22Rv1 (cell line): ENCODE measurements at regions not wholly inside any gene's neighbourhood (a gene's known extent, or its start where the extent isn't known, plus 50 kb on each side); places are given as distances from the start of the nearest gene placed in this dataset.

Source experiments
- H3K27ac ChIP-seq: fragments of 450-650 bp; 2 replicates; pipeline ENCODE4 v1.5.1; 2017
- CTCF ChIP-seq: fragments of 450-650 bp; IDR thresholded peaks from 2 replicates; pipeline ENCODE4 v1.5.1; 2017; ENCODE audit warnings: mild to moderate bottlenecking
- ZFX ChIP-seq: fragments of 450-650 bp; IDR thresholded peaks from 2 replicates; pipeline ENCODE4 v1.6.1; 2017; ENCODE audit warnings: antibody characterized with exemption, borderline replicate concordance

- TF ChIP-seq CTCF (no peak), ZFX (no peak)
- H3K27ac ChIP-seq, result peak overlapping the region; percentile 74
Observed at GRCh38 chr12:79534029-79534867, 156.5 kb downstream of the PAWR start.

GRCh38 chr12:79532907-79533288, 157.9 kb downstream of the PAWR start:
- peak overlapping the region; percentile 74 for H3K27ac ChIP-seq
- no peak for TF ChIP-seq CTCF
- no peak for TF ChIP-seq ZFX

GRCh38 chr12:79531518-79531917, 159.2 kb downstream of the PAWR start:
- peak overlapping the region; percentile 74; the same call in 1 of the 2 replicates for H3K27ac ChIP-seq
- TF ChIP-seq CTCF, result no peak
- no peak for TF ChIP-seq ZFX

- no peak overlapping the region for H3K27ac ChIP-seq
Observed at GRCh38 chr12:79527473-79527872, 163.3 kb downstream of the PAWR start.

GRCh38 chr12:79525357-79525756, 165.4 kb downstream of the PAWR start:
- TF ChIP-seq ZFX, result no peak
- no peak for TF ChIP-seq CTCF
- H3K27ac ChIP-seq, result no peak overlapping the region

More at GRCh38 chr12:79527473-79527872, 163.3 kb downstream of the PAWR start:
- TF ChIP-seq ZFX (no peak), CTCF (no peak)

GRCh38 chr12:79524507-79525148, 166.1 kb downstream of the PAWR start:
- no peak overlapping the region for H3K27ac ChIP-seq
- no peak for TF ChIP-seq CTCF
- TF ChIP-seq ZFX, result no peak

GRCh38 chr12:79522989-79523386, 167.8 kb downstream of the PAWR start:
- TF ChIP-seq CTCF (no peak), ZFX (no peak)
- no peak overlapping the region for H3K27ac ChIP-seq
